Prostate gland (tissue), 2 donors: ENCODE measurements at regions not wholly inside any gene's neighbourhood (a gene's known extent, or its start where the extent isn't known, plus 50 kb on each side); places are given as distances from the start of the nearest gene placed in this dataset.

Source experiments
- CTCF ChIP-seq, 4 experiments: fragments of 200-600 bp in 2 of 4; fragments of 450-650 bp in 2 of 4; sonication (generic) in 2 of 4; IDR thresholded peaks; 1 replicate in 3 of 4; 2 replicates in 1 of 4; pipeline ENCODE4 v1.5.1; 2016 to 2019; ENCODE audit warnings: antibody characterized with exemption in 4 of 4, mild to moderate bottlenecking in 2 of 4, moderate library complexity in 2 of 4
- POLR2A ChIP-seq: fragments of 450-650 bp; IDR thresholded peaks from one replicate; pipeline ENCODE4 v1.6.1; 2016; ENCODE audit warnings: antibody characterized with exemption, mild to moderate bottlenecking
- POLR2AphosphoS5 ChIP-seq: sonication (generic); formaldehyde crosslinking; IDR thresholded peaks from one replicate; pipeline ENCODE4 v1.6.1; 2017; ENCODE audit warnings: antibody characterized with exemption

GRCh38 chr18:30376515-30376914 lies 666.0 kb downstream of the DSC3 start:
- no peak for TF ChIP-seq CTCF (IDR thresholded peaks at IDR 0.05)
- TF ChIP-seq POLR2A = no peak
- no peak for TF ChIP-seq POLR2AphosphoS5
